GM20431 (cell line): ENCODE measurements at regions not wholly inside any gene's neighbourhood (a gene's known extent, or its start where the extent isn't known, plus 50 kb on each side); places are given as distances from the start of the nearest gene placed in this dataset.
"Not testable (repeated sequence)": the region's sequence is repeated elsewhere in the genome, so short reads cannot be mapped to it uniquely, and the experiment has no call there.

Experiments used
- in situ Hi-C: fragments of 300-500 bp; cut with MseI, MboI; formaldehyde crosslinking; loops from one replicate; pipeline ENCODE4 v1.15.0; 2020; ENCODE audit warnings: low sequenced_read_pairs; ENCODE audit not compliant: unreplicated experiment

DNA sequence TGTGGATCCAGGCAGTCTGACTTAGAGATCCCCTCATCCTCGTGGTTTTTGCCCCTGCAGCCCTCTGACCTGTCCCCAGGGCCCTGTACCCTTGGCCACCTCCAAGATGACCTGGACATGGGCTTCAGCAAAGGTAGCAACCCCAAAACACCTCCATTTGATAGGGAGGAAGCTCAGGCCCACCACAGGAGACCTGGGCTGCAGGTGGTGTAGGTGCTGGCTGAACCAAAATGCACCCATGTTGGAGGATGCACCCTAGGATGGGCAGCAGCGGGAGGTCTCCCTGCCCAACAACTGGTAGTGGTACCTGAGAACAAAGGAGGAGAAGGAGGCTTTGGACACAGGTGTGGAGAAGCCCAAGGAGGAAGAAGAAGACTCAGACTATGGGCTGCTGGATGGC, 188.7 kb downstream of the ZNF716 start:
- in situ Hi-C loops: loop anchor here (25.0 kb wide), 1 partner anchor 99 kb away; no protein-coding TSS in a partner anchor

DNA sequence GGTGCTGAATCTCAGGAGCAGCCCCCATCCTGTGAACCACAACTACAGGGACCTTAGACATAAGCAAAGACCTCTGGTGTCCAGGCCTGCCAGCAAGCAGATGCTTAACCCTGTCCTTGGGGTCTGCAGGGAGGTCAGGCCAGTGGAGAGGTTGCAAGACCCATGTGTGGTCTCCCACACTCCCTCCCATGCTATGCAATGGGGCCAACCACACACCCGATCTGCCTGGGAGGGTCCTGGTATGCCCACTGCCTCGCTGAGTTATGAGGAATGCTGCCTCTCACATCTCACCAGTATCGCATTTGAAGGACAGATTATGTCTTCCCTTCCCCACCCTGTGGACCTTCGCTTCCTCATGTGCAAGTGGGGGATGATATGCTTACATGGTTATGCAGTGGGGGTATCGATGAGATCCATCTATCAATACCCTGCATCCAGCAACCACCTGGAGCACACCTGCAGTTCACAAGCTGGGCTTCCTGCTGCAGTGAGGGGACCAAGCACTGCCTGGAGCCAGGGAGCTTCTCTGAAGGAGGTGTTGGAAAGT, 191.6 kb downstream of the ZNF716 start:
- in situ Hi-C loops: loop anchor here (25.0 kb wide), 1 partner anchor 96 kb away; no protein-coding TSS in a partner anchor

DNA sequence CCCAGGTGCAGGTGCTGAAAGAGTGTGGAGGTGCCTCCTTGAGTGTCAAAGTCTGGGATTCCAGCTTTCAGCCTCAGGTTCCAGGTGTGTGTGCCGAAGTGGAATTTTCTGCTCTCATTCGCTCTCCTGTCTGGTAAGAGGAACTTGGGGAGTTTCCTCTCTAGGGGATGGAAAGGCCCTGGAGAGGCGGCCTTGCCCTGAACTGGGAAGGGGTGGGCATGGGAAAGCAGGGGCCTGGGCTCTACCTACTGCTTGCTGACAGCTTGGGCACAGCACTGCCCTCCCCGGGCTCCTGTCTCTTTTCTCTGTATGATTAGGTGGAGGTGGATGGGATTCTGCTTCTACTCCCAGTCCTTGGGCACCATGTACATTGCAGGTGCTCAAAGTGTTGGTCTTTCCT, 192.8 kb downstream of the ZNF716 start:
- in situ Hi-C loops: loop anchor here (25.0 kb wide), 1 partner anchor 95 kb away; no protein-coding TSS in a partner anchor

DNA sequence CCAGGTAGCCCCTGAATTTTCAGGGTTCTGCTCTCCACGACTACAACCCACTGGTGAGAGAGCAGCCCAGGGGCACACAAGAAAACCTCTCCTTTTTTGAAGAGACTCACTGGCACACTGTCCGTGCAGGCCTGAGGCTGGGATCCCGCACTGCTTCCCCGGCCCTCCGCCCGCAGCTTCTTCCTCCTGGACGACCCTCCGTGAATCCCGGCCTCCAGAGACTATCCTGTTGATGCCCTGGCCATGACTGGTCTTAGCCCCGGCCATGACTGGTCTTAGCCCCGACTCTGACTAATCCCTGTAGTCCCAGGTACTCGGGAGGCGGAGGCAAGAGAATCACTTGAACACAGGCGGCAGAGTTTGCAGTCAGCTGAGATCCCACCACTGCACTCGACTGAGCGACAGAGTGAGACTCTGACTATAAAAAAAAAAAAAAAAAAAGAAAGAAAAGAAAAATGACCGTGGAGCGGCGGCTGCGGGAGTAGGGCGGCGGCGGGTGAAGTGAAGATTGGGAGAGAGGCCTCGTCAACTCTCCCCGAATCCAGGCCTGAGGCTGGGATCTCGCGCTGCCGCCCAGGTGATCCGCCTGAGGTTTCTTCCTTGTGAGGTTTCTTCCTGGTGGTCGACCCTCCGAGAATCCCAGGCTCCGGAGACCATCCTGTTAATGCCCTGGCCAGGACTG, 196.4 kb downstream of the ZNF716 start:
- in situ Hi-C loops: loop anchor here (25.0 kb wide), 1 partner anchor 91 kb away; no protein-coding TSS in a partner anchor

DNA sequence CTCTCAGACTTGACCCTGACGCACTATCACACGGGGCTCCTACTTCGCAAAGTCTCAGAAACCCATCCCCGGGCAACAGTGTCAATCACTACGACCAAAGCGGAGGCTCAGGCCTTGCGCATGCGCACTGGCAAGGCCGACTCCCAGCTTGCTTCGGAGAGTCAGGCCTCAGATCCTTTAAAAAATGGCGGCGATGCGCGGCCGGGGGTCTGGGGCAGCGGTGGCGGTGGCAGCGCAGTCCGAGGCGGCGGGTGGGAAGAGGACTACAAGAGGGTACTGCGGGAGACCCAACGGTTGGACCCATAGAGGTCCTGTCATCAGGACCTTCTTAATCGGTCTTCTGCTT, 196.9 kb downstream of the ZNF716 start:
- in situ Hi-C loops: loop anchor here (25.0 kb wide), 1 partner anchor 90 kb away; no protein-coding TSS in a partner anchor

DNA sequence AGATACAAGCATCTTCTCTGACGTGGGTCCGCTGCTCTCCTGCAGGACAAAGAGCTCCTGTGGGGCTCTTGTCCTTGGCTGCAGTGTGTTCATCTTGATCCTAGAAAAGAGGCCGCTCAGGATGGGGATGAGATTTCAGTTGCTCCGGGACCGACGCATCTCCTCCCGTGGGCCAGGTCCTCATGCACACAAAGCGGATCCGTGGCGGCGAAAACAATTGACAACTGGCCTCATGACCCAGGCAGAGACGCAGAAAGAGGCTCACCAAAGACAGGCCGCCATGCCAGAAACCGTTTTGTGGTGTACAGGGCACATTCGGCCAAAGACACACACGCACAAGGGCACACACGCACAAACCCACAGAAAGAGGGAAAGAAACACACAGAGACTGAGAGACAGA, 200.4 kb downstream of the ZNF716 start:
- in situ Hi-C loops: not testable (repeated sequence)

DNA sequence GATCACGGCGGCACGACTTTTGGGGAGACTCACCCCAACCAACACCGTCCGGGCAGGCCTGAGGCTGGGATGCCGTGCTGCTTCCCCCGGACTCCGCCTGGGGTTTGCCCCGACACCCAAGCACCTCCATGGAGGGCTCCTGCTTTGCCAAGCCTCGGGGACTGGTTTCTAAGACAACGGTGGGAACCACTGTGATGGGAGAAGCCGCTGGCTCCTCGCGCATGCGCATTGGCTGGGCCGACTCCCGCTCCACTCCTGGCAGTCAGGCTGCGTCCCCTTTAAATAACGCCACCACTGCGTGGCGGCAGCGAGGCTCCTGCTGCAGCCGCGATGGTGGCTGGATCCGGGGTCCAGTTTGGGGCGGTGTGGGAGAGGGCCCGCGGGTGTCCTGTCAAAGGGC, 201.0 kb downstream of the ZNF716 start:
- in situ Hi-C loops: no loop called here

DNA sequence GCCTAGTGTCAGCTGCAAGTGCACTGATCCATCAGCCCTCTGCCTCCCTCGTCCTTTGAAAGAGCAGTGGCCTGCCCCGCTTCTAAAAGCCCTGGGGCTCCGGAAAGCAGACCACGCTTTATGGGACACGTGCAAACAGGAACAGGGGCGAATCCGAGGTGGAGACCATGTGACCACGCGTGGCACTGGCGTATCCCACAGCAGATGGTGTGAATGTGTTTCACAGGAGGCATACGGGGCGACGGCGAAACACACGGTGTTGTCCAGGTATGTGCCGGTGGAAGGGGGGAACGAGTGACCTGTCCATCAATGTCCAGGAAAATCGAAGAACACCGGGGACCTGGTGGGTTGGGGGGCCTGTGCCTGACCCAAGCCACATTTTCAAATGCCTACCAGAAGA, 201.6 kb downstream of the ZNF716 start:
- in situ Hi-C loops: not testable (repeated sequence)

DNA sequence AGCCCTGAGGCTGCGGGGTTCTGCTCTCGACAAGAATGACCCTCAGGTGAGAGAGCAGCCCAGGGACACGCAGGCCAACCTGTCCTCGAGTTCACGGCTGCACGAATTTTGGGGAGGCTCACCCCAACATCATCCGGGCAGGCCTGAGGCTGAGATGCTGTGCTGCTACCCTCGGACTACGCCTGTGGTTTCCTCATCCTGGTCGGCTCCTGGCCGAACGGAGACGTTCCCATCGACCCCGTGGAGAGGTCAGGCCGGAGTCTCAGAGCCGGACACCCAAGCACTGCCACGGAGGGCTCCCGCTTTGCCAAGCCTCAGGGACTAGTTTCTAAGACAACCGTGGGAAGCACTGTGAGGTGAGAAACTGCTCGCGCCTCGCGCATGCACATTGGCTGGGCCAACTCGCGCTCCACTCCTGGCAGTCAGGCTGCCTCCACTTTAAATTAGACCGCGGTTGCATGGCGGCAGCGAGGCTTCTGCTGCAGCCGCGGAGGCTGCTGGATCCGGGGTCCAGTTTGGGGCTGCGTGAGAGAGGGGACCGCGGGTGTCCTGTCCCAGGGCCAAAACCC, 203.4 kb downstream of the ZNF716 start:
- in situ Hi-C loops: no loop called here

DNA sequence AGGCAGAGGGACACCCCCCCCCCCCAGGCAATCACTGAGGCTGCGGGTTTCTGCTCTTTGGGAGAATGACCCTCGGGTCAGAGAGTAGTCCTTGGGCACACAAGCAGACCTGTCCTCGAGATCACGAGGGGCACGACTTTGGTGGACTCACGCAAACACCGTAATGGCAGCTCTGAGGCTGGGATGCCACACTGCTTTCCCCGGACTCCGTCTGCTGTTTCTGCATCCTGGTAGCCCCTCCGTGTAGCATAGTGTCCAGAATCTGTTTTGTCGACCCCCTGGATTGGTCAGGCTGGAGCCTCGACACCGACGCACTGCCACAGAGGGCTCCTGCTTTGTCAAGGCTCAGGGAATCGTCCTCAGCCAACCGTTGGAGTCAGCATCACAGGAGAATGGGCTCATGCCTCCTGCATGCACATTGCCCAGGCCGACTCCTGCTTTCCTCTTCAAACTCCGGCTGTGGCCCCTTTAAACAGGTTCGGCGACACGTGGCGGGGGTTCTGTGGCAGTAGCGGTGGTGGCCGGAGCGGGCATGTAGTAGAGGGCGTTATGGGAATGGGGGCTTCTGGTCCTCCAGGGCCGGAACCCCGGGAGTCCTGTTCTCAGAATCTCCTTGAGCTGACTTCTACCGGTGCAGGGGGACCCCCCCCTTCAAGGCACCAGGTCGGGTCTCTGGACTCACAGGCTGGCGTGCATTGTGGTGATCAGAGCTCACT, 205.3 kb downstream of the ZNF716 start:
- in situ Hi-C loops: not testable (repeated sequence)

DNA sequence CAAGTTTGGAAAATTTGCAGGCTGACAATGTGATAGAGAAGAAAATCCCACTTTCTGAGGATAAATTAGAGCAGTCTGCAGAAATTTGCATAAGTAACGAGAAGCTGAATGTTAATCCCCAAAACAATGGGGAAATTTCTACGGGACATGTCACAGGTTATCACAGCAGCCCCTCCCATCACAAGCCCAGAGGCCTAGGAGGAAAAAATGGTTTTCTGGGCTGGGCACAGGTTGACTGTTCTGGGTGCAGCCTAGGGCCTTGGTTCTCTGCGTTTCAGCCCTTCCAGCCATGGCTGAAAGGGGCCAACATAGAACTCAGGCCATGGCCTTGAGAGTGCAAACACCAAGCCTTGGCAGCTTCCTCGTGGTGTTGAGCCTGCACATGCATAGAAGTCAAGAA, 209.2 kb downstream of the ZNF716 start:
- in situ Hi-C loops: not testable (repeated sequence)

DNA sequence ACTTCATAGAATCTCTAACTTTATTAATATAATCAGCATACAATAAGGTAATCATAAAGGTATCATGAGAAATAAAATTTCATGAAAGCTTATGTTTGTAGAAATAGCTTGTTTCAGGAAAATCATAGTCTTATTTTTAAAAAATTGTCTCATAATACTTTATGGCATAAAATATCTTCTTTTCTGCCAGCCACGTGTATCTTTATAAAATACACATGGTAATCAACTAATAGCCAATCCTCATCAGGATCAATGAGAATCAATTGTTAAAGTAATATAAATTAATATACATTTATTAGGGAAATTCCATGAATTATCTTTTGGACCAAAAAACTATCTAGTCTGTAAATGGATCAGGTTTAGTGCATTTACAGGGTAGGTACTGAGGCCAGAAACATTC, 227.0 kb downstream of the ZNF716 start:
- in situ Hi-C loops: not testable (repeated sequence)

DNA sequence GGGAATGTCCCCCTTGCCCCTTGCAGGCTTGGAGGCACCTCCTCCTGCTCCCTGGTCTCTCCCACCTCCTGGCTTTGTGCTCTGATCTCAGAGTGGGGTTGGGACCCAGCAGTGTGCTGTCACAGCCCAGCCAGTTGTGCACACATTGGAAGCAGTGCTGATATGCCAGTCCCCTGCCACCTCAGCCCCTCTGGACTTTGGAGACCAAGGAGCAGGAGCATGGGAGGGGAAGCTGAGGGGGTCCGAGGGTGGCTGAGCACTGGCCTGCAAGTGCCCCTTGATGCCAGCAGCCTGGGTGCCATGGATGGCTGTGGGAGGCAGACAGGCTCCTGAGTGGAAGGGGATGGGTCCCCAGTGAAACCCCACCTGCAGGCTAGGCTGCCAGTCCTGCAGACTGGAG, 235.4 kb downstream of the ZNF716 start:
- in situ Hi-C loops: no loop called here
